Right kidney (tissue), 1 donor: ENCODE measurements at regions not wholly inside any gene's neighbourhood (a gene's known extent, or its start where the extent isn't known, plus 50 kb on each side); places are given as distances from the start of the nearest gene placed in this dataset.
"Not testable (repeated sequence)": the region's sequence is repeated elsewhere in the genome, so short reads cannot be mapped to it uniquely, and the experiment has no call there.

ENCODE experiments used
- DNase-seq: peaks from one replicate; pipeline ENCODE4 v3.0.0-alpha.2; 2016

GRCh38 chr11:86749821-86750401, 50.4 kb upstream of the PRSS23 start:
- no peak for DNase-seq

GRCh38 chr11:86749376-86749775, 51.0 kb upstream of the PRSS23 start:
- no peak for DNase-seq

DNA sequence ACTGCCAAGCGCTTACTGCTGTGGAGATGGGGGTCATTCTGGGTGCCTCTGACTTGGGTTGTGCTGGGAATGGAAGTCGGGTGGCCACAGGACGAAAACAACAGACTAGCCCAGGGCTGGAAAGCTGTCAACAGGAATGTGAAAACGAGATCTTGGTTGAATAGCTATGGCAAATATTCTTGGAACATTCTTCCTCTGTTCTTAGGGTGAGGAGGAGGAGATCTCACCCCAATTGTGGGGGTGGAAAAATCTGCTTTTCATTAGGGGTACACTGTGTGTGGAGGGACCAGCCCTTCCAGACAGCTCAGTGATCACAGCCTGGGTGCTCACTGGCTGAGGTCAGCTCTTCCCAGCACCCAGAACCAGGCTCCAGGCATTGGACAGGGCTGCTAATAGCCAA, 52.0 kb upstream of the PRSS23 start:
- DNase-seq = no peak

DNA sequence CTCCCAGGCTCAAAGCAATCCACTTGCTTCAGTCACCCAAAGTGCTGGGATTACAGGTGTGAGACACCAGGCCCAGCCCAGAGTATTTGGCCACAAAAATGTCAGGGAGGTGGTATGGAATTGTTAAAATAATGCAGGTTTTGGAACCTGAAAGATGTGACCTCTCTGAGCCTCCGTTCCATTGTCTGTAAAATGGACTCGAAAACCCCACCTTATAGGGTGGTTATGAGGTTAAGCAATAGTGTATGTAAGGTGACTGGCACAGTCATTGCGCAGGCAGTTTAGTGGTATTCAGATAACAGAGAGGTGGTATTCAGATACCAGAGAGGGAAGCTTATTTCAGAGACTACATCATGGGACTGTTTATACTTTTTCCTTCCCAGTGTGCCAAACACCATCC, 52.5 kb upstream of the PRSS23 start:
- DNase-seq = no peak

- DNase-seq = no peak
Observed at GRCh38 chr11:86746514-86746913, 53.8 kb upstream of the PRSS23 start.

- DNase-seq = no peak
Observed at GRCh38 chr11:86745571-86745970, 54.8 kb upstream of the PRSS23 start.

DNA sequence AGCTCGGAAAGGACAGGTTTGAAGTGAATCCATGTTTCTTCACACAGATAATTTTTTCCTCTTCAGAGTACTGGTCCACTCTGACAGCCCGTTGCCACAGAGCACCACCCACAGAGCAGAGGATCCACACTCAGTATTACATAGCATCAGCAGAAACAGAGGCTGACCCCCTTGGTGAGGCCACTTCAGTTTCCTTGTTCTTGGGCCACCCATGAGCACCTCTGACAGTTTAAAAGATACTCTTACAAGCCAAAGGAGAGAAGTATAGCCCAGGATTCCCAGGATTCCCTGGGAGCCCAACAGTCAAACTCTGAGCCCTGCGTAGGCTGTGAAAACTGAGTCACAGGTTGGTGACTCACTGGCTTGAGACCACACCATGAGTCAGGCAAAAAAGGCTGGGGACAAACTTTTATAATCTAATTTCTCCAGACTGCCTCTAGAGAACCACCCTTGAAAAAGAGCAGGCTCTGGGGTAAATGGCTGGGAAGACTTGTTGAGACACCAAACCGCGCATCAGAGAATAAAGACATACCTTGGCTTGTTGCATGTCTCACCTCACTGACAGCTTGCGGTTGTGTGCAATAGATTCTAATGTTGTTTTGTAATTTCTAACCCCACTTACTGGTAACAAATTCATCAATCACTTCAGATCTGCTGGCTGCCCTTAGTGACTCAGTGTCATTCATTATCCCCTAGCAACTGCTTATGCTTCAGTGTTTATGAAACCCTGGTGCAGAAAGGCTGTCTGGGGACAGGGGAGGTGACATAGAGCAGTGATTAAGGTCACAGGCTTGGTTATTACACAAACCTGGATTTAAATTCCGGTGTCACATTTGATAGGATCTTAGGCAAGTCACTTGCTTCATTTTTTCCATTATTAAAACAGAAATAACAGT, 56.9 kb upstream of the PRSS23 start:
- no peak for DNase-seq

DNA sequence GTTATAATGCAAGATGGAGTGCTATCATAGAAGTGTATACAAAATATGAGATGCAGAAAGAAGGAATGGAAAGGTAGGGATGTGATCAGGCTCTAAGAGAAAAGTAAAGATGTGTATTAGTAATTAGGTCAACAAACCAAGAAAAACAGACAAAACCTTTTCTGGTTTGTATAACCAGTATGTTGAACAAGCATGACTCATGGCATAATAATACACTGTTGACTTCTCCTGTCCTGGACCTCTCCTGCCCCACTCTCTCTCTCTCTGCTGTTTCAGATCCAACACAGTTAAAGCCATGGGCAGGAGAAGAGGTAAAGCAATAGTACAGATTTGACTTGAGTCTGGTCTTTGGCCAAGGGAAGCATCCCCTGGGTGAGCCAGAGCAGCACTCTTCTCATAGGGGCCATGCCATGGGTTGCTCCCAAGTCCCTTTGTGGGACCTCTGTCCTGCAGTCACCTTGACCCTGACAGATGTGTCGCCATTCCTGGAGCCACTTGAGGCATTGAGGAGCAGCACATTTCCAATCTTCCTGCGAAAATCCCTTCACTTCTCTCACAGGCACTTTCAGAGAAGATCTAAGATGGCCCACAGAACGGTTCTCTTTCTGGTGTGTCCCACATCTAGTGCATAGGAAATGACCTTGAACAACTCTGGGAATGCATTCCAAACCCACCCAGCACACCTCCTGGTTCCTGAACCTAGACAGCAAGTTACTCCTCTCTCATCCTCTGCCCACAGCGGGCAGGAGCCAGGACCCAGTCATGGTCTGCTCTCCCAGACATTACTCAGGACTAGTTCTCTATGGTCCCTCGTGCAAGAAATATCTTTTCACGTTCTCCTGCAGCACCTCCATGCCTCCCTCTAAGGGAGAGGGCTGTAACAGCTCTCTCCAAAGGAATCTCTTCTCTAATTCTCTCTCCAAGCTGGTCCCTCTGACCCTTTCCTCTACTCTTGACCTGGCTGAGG, 58.2 kb upstream of the PRSS23 start:
- DNase-seq = no peak

GRCh38 chr11:86741484-86741835, 58.9 kb upstream of the PRSS23 start:
- DNase-seq = no peak

GRCh38 chr11:86740628-86741483, 59.5 kb upstream of the PRSS23 start:
- no peak for DNase-seq

- no peak for DNase-seq
Observed at GRCh38 chr11:86738568-86738967, 61.8 kb upstream of the PRSS23 start.

- peak; percentile 19 for DNase-seq
Observed at GRCh38 chr11:86737737-86738136, 62.6 kb upstream of the PRSS23 start.

DNA sequence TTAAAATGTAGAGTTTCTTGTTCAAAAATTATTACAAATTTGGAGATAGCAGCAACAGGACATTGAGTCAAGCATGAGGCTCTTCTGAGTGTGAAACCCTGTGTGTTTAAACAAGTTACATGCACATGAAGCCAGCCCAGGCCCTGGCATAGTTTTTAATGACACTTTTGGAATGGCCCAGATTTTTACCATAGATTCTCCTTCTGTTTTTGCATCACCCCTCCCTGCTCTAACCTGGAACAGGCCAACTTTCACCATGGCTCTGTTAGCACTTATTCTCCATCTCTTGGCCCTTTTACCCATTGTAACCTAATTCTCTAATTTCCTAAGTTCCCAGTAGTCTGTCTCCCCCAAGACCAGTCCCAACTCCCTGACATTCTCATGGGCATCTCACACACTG, 63.1 kb upstream of the PRSS23 start:
- DNase-seq = no peak

GRCh38 chr11:86736291-86737143, 63.8 kb upstream of the PRSS23 start:
- DNase-seq = no peak

GRCh38 chr11:86735451-86736290, 63.3 kb upstream of the ME3 start:
- DNase-seq = no peak

DNA sequence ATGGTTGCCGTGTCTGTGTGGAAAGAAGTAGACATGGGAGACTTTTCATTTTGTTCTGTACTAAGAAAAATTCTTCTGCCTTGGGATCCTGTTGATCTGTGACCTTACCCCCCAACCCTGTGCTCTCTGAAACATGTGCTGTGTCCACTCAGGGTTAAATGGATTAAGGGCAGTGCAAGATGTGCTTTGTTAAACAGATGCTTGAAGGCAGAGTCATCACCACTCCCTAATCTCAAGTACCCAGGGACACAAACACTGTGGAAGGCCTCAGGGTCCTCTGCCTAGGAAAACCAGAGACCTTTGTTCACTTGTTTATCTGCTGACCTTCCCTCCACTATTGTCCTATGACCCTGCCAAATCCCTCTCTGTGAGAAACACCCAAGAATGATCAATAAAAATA, 60.3 kb upstream of the ME3 start:
- DNase-seq = not testable (repeated sequence)

DNA sequence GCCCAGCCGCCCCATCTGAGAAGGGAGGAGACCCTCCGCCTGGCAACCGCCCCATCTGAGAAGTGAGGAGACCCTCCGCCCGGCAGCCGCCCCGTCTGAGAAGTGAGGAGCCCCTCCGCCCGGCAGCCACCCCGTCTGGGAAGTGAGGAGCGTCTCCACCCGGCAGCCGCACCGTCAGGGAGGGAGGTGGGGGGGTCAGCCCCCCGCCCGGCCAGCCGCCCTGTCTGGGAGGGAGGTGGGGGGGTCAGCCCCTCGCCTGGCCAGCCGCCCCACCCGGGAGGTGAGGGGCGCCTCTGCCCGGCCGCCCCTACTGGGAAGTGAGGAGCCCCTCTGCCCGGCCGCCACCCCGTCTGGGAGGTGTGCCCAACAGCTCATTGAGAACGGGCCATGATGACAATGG, 59.9 kb upstream of the ME3 start:
- not testable (repeated sequence) for DNase-seq

DNA sequence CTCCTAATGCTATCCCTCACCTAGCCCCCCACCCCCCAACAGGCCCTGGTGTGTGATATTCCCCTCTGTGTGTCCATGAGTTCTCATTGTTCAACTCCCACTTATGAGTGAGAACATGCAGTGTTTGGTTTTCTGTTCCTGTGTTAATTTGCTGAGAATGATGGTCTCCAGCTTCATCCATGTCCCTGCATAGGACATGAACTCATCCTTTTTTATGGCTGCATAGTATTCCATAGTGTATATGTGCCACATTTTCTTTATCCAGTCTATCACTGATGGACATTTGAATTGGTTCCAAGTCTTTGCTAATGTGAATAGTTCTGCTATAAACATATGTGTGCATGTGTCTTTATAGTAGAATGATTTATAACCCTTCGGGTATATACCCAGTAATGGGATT, 57.2 kb upstream of the ME3 start:
- not testable (repeated sequence) for DNase-seq

DNA sequence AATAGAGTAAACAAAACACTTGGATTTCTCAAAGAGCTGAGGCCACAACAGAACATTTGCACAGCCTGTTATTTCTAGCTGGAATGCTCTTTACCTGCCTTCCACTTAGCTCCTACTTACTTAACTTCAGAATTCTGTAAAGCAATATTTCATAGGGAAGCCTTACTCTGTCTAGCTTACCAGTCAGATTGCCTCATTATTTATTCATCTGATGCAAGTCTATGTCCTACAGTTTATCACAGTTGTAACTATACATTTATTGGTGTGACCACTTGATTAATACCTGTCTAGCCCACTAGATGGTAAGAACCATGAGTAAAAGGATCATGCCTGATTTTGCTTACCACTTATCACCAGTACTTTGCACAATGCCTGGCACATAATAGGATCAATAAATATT, 56.1 kb upstream of the ME3 start:
- no peak for DNase-seq
